GM23338 (cell line): ENCODE measurements at regions not wholly inside any gene's neighbourhood (a gene's known extent, or its start where the extent isn't known, plus 50 kb on each side); places are given as distances from the start of the nearest gene placed in this dataset.
A peak's percentile ranks its signal among the peaks of the same experiment; 100 is the strongest.

Source experiments
- ATAC-seq: fragments of 200-7000 bp; cut with Tn5 transposase; 3 replicates; pipeline ENCODE4 v1.9.1; 2020
- DNase-seq: peaks from one replicate; pipeline ENCODE4 v3.0.0-alpha.2; 2015; ENCODE audit warnings: low spot score
- H2AFZ ChIP-seq: fragments of 200-600 bp; sonication (generic); 2 replicates; pipeline ENCODE4 v1.8.0; 2016; ENCODE audit warnings: antibody characterized with exemption, mild to moderate bottlenecking, moderate library complexity
- H3F3A ChIP-seq: fragments of 200-600 bp; sonication (generic); replicated peaks from 2 replicates; pipeline ENCODE4 v1.8.0; 2017; ENCODE audit warnings: antibody characterized with exemption, mixed run types, low read depth
- H3K27ac ChIP-seq: fragments of 200-600 bp; sonication (generic); 2 replicates; pipeline ENCODE4 v1.6.1; 2016; ENCODE audit warnings: low read depth
- H3K27me3 ChIP-seq: fragments of 200-600 bp; sonication (generic); 2 replicates; pipeline ENCODE4 v1.8.0; 2016; ENCODE audit warnings: mild to moderate bottlenecking, mixed run types, moderate library complexity; ENCODE audit not compliant: insufficient read depth
- H3K36me3 ChIP-seq: fragments of 200-600 bp; sonication (generic); 2 replicates; pipeline ENCODE4 v1.8.0; 2016; ENCODE audit warnings: mild to moderate bottlenecking; ENCODE audit not compliant: insufficient read depth
- H3K4me1 ChIP-seq: fragments of 200-600 bp; sonication (generic); 2 replicates; pipeline ENCODE4 v1.8.0; 2016; ENCODE audit warnings: mild to moderate bottlenecking, moderate library complexity; ENCODE audit not compliant: insufficient read depth
- H3K4me2 ChIP-seq: fragments of 200-600 bp; sonication (generic); 2 replicates; pipeline ENCODE4 v1.7.1; 2017; ENCODE audit warnings: mixed run types
- H3K4me3 ChIP-seq: fragments of 200-600 bp; sonication (generic); 2 replicates; pipeline ENCODE4 v1.6.1; 2016; ENCODE audit warnings: mixed run types
- H3K79me2 ChIP-seq: fragments of 200-600 bp; sonication (generic); replicated peaks from 2 replicates; pipeline ENCODE4 v1.8.0; 2017; ENCODE audit warnings: mild to moderate bottlenecking; ENCODE audit not compliant: insufficient read depth
- H3K9me2 ChIP-seq: fragments of 200-600 bp; sonication (generic); 2 replicates; pipeline ENCODE4 v1.8.0; 2017; ENCODE audit not compliant: insufficient read depth
- H4K20me1 ChIP-seq: fragments of 200-600 bp; sonication (generic); replicated peaks from 2 replicates; pipeline ENCODE4 v1.8.0; 2017; ENCODE audit warnings: mild to moderate bottlenecking; ENCODE audit not compliant: insufficient read depth
- H3K27ac Mint-ChIP-seq: 2 replicates; pipeline ENCODE4 v1.8.0; 2020; ENCODE audit warnings: inconsistent platforms, mild to moderate bottlenecking, moderate library complexity, mixed read lengths
- H3K27me3 Mint-ChIP-seq: 3 replicates; pipeline ENCODE4 v1.8.0; 2022; ENCODE audit warnings: low read depth, mild to moderate bottlenecking, moderate library complexity, mixed read lengths, inconsistent platforms; ENCODE audit not compliant: insufficient read depth, poor library complexity
- H3K36me3 Mint-ChIP-seq: 3 replicates; pipeline ENCODE4 v1.8.0; 2021; ENCODE audit warnings: low read depth, mild to moderate bottlenecking, inconsistent platforms, moderate library complexity, mixed read lengths
- H3K4me1 Mint-ChIP-seq: 3 replicates; pipeline ENCODE4 v1.8.0; 2020; ENCODE audit warnings: mild to moderate bottlenecking, inconsistent platforms, mixed read lengths
- H3K4me3 Mint-ChIP-seq: 3 replicates; pipeline ENCODE4 v1.8.0; 2021; ENCODE audit warnings: moderate library complexity, mild to moderate bottlenecking, inconsistent platforms, mixed read lengths
- H3K9me3 Mint-ChIP-seq: 3 replicates; pipeline ENCODE4 v1.8.0; 2020; ENCODE audit warnings: moderate library complexity, mild to moderate bottlenecking, inconsistent platforms, mixed read lengths
- CTCF ChIP-seq, 2 experiments: fragments of 200-600 bp in 1 of 2; sonication (generic) in 1 of 2; conservative IDR thresholded peaks; 2 replicates each; pipeline versions ENCODE4 v1.5.1 to v1.6.1; 2016 to 2017; ENCODE audit warnings: antibody characterized with exemption in 2 of 2, low read depth in 2 of 2, mild to moderate bottlenecking in 2 of 2, moderate library complexity in 1 of 2
- ETS1 ChIP-seq: IDR thresholded peaks from 2 replicates; pipeline ENCODE4 v1.6.1; 2016; ENCODE audit warnings: antibody characterized with exemption
- EZH2phosphoT487 ChIP-seq: fragments of 200-600 bp; sonication (generic); IDR thresholded peaks from one replicate; pipeline ENCODE4 v1.8.1; 2018; ENCODE audit warnings: antibody characterized with exemption; ENCODE audit not compliant: unreplicated experiment
- NANOG ChIP-seq: IDR thresholded peaks from 2 replicates; pipeline ENCODE4 v1.6.1; 2016; ENCODE audit warnings: antibody characterized with exemption, borderline replicate concordance
- POLR2AphosphoS5 ChIP-seq: IDR thresholded peaks from 2 replicates; pipeline ENCODE4 v1.6.1; 2016; ENCODE audit warnings: antibody characterized with exemption, low read depth
- REST ChIP-seq: IDR thresholded peaks from one replicate; pipeline ENCODE4 v1.6.1; 2018; ENCODE audit warnings: antibody characterized with exemption; ENCODE audit not compliant: unreplicated experiment
- STAT1 ChIP-seq: IDR thresholded peaks from one replicate; pipeline ENCODE4 v1.6.1; 2016; ENCODE audit warnings: antibody characterized with exemption; ENCODE audit not compliant: unreplicated experiment
- ZNF114 ChIP-seq: fragments of 250-450 bp; sonication (Bioruptor Pico); IDR thresholded peaks from 2 replicates; pipeline ENCODE4 v1.5.0; 2020; ENCODE audit warnings: mild to moderate bottlenecking, moderate library complexity
- ZNF331 ChIP-seq: fragments of 250-450 bp; sonication (Bioruptor Pico); IDR thresholded peaks from 2 replicates; pipeline ENCODE4 v1.5.0; 2020; ENCODE audit warnings: low read depth, mild to moderate bottlenecking, moderate library complexity
- ZNF462 ChIP-seq: fragments of 250-450 bp; sonication (Bioruptor Pico); IDR thresholded peaks from 2 replicates; pipeline ENCODE4 v1.5.0; 2020; ENCODE audit warnings: mild to moderate bottlenecking, moderate library complexity

- no peak for TF ChIP-seq EZH2phosphoT487
- no peak for TF ChIP-seq NANOG
- TF ChIP-seq ETS1 = no peak
- no peak for TF ChIP-seq ZNF331
- no peak for TF ChIP-seq CTCF (conservative IDR thresholded peaks at IDR 0.05; ENCODE audit: low read depth in 2 of 2)
- no peak for TF ChIP-seq REST
- TF ChIP-seq ZNF114 (CRISPR knock-in tag) = no peak
- TF ChIP-seq POLR2AphosphoS5 = no peak
- Mint-ChIP-seq H3K27me3 (peaks cover 2% of the 10 kb centered on the region), H3K4me1 (peaks cover 6% of the 10 kb centered on the region; the same call in 2 of the 3 replicates), H3K9me3 (no peaks in the 10 kb centered on the region), H3K4me3 (no peak overlapping the region), H3K27ac (no peak overlapping the region), H3K36me3 (0 out of 3 replicates have a peak, but pooled peaks cover 3% of the 10 kb centered on the region)
- H3K27me3 ChIP-seq = no peaks in the 10 kb centered on the region
- no peak for ATAC-seq
- H3K4me2 ChIP-seq = no peak overlapping the region
- H3F3A ChIP-seq = no peaks in the 10 kb centered on the region
- no peaks in the 10 kb centered on the region for H4K20me1 ChIP-seq
- H3K9me2 ChIP-seq = no peaks in the 10 kb centered on the region
- no peak overlapping the region for H2AFZ ChIP-seq
- no peak overlapping the region for H3K27ac ChIP-seq
- no peak overlapping the region for H3K4me3 ChIP-seq
- DNase-seq = no peak
- no peaks in the 10 kb centered on the region for H3K36me3 ChIP-seq
- peaks cover 7% of the 10 kb centered on the region for H3K4me1 ChIP-seq
- no peaks in the 10 kb centered on the region for H3K79me2 ChIP-seq
These were observed 1215.0 kb upstream of the TENM4 start for GRCh38 chr11:80655834-80656233.

GRCh38 chr11:80650966-80651365 is 1210.1 kb upstream of the TENM4 start:
- ATAC-seq (no peak), DNase-seq (peak; percentile 22)
- Mint-ChIP-seq H3K4me3 (no peak overlapping the region), H3K27ac (no peak overlapping the region), H3K36me3 (0 out of 3 replicates have a peak, but pooled peaks cover 3% of the 10 kb centered on the region), H3K27me3 (peaks cover 2% of the 10 kb centered on the region), H3K4me1 (peaks cover 22% of the 10 kb centered on the region; the same call in 2 of the 3 replicates), H3K9me3 (no peaks in the 10 kb centered on the region)
- Histone ChIP-seq H3K9me2 (no peaks in the 10 kb centered on the region), H3K4me2 (no peak overlapping the region), H3K36me3 (no peaks in the 10 kb centered on the region), H4K20me1 (no peaks in the 10 kb centered on the region), H3K27me3 (no peaks in the 10 kb centered on the region), H3K79me2 (no peaks in the 10 kb centered on the region), H3K4me1 (peaks cover 18% of the 10 kb centered on the region), H3K27ac (no peak overlapping the region), H3K4me3 (no peak overlapping the region), H3F3A (no peaks in the 10 kb centered on the region), H2AFZ (no peak overlapping the region)
- no peak for TF ChIP-seq STAT1
- 0 out of 2 replicates have a peak, but pooled peaks have one; percentile 35 for TF ChIP-seq ZNF462
